AG04449 (cell line): ENCODE measurements at regions not wholly inside any gene's neighbourhood (a gene's known extent, or its start where the extent isn't known, plus 50 kb on each side); places are given as distances from the start of the nearest gene placed in this dataset.

Experiments used
- CTCF ChIA-PET: fragments of 350-600 bp; formaldehyde crosslinking; extraction: SDS; loops from one replicate; lab custom pipeline; 2021; ENCODE audit warnings: antibody characterized with exemption; lab: Yijun Ruan, JAX
- POLR2A ChIA-PET: fragments of 400-600, 350-600 bp; formaldehyde crosslinking; extraction: SDS; loops from one replicate; lab custom pipeline; 2020; ENCODE audit warnings: antibody characterized with exemption, inconsistent platforms; lab: Yijun Ruan, JAX
- DNase-seq: peaks from one replicate; pipeline ENCODE4 v3.0.0-alpha.2; 2010; ENCODE audit warnings: low read depth, low spot score
- H3K4me3 ChIP-seq: 2 replicates; pipeline ENCODE4 v1.5.1; 2011; ENCODE audit warnings: low read depth, mild to moderate bottlenecking, control low read depth, low read length
- CTCF ChIP-seq: IDR thresholded peaks from one replicate; pipeline ENCODE4 v1.5.1; 2011; ENCODE audit warnings: mild to moderate bottlenecking, moderate library complexity, low read length, control low read depth, inconsistent platforms; ENCODE audit not compliant: insufficient read depth; ENCODE audit errors: missing control alignments

- ChIA-PET POLR2A (no interaction called here), CTCF (no interaction called here)
- no peak for TF ChIP-seq CTCF
- DNase-seq: no peak
- H3K4me3 ChIP-seq: no peak overlapping the region
These were observed 64.1 kb upstream of the MAD2L1 start for GRCh38 chr4:120130786-120131185.
